ENCODE measurements at regions not wholly inside any gene's neighbourhood (a gene's known extent, or its start where the extent isn't known, plus 50 kb on each side); places are given as distances from the start of the nearest gene placed in this dataset.
"Not testable (repeated sequence)": the region's sequence is repeated elsewhere in the genome, so short reads cannot be mapped to it uniquely, and the experiment has no call there.

GRCh38 chr12:34210183-34210582 lies 187.9 kb downstream of the ALG10 start:
- Histone ChIP-seq H3K9ac (ENCODE audit: low read length in 2 of 2) (no peak overlapping the region), H3K4me3 (ENCODE audit: low read length in 2 of 2) (no peak overlapping the region), H3K4me1 (ENCODE audit: control insufficient read depth, insufficient read depth, low read length) (no peaks in the 10 kb centered on the region), H3K9me3 (ENCODE audit: control insufficient read depth in 2 of 2, low read length in 2 of 2) (no peaks in the 10 kb centered on the region), H3K27me3 (ENCODE audit: control insufficient read depth in 1 of 2, insufficient read depth in 2 of 2, low read length in 2 of 2) (no peaks in the 10 kb centered on the region), H3K36me3 (ENCODE audit: control insufficient read depth in 2 of 2, insufficient read depth in 2 of 2, low read length in 2 of 2) (no peaks in the 10 kb centered on the region), H3K27ac (ENCODE audit: low read length) (no peak overlapping the region)

- H3K36me3 ChIP-seq (ENCODE audit: control insufficient read depth in 2 of 2, insufficient read depth in 2 of 2, low read length in 2 of 2), result no peaks in the 10 kb centered on the region
- no peaks in the 10 kb centered on the region for H3K27me3 ChIP-seq (ENCODE audit: control insufficient read depth in 1 of 2, insufficient read depth in 2 of 2, low read length in 2 of 2)
- no peak overlapping the region for H3K4me3 ChIP-seq (ENCODE audit: low read length in 2 of 2)
- H3K9ac ChIP-seq (ENCODE audit: low read length in 2 of 2), result no peak overlapping the region
- no peak overlapping the region for H3K27ac ChIP-seq (ENCODE audit: low read length)
- no peaks in the 10 kb centered on the region for H3K4me1 ChIP-seq (ENCODE audit: control insufficient read depth, insufficient read depth, low read length)
- no peaks in the 10 kb centered on the region for H3K9me3 ChIP-seq (ENCODE audit: control insufficient read depth in 2 of 2, low read length in 2 of 2)
Observed at GRCh38 chr12:34210689-34211530, 188.6 kb downstream of the ALG10 start.

- H3K27ac ChIP-seq (ENCODE audit: low read length), result no peak overlapping the region
- no peaks in the 10 kb centered on the region for H3K27me3 ChIP-seq (ENCODE audit: control insufficient read depth in 1 of 2, insufficient read depth in 2 of 2, low read length in 2 of 2)
- H3K9ac ChIP-seq (ENCODE audit: low read length in 2 of 2), result no peak overlapping the region
- no peaks in the 10 kb centered on the region for H3K4me1 ChIP-seq (ENCODE audit: control insufficient read depth, insufficient read depth, low read length)
- no peak overlapping the region for H3K4me3 ChIP-seq (ENCODE audit: low read length in 2 of 2)
- H3K9me3 ChIP-seq (ENCODE audit: control insufficient read depth in 2 of 2, low read length in 2 of 2), result no peaks in the 10 kb centered on the region
- H3K36me3 ChIP-seq (ENCODE audit: control insufficient read depth in 2 of 2, insufficient read depth in 2 of 2, low read length in 2 of 2), result no peaks in the 10 kb centered on the region
Observed at GRCh38 chr12:34212651-34213050, 190.4 kb downstream of the ALG10 start.

- no peaks in the 10 kb centered on the region for H3K36me3 ChIP-seq (ENCODE audit: control insufficient read depth in 2 of 2, insufficient read depth in 2 of 2, low read length in 2 of 2)
- H3K4me1 ChIP-seq (ENCODE audit: control insufficient read depth, insufficient read depth, low read length), result peaks cover 5% of the 10 kb centered on the region
- H3K27ac ChIP-seq (ENCODE audit: low read length), result no peak overlapping the region
- peaks cover 4 to 5% of the 10 kb centered on the region in 2 donors for H3K27me3 ChIP-seq (ENCODE audit: control insufficient read depth in 1 of 2, insufficient read depth in 2 of 2, low read length in 2 of 2)
- H3K4me3 ChIP-seq (ENCODE audit: low read length in 2 of 2), result no peak overlapping the region
- H3K9me3 ChIP-seq (ENCODE audit: control insufficient read depth in 2 of 2, low read length in 2 of 2), result no peaks in the 10 kb centered on the region
- H3K9ac ChIP-seq (ENCODE audit: low read length in 2 of 2), result no peak overlapping the region
Observed at GRCh38 chr12:34214011-34214410, 191.7 kb downstream of the ALG10 start.

- Histone ChIP-seq H3K36me3 (ENCODE audit: control insufficient read depth in 2 of 2, insufficient read depth in 2 of 2, low read length in 2 of 2) (no peaks in the 10 kb centered on the region), H3K9ac (ENCODE audit: low read length in 2 of 2) (no peak overlapping the region), H3K27me3 (ENCODE audit: control insufficient read depth in 1 of 2, insufficient read depth in 2 of 2, low read length in 2 of 2) (peaks cover 4 to 10% of the 10 kb centered on the region in 2 donors), H3K27ac (ENCODE audit: low read length) (no peak overlapping the region), H3K4me1 (ENCODE audit: control insufficient read depth, insufficient read depth, low read length) (peaks cover 7% of the 10 kb centered on the region), H3K9me3 (ENCODE audit: control insufficient read depth in 2 of 2, low read length in 2 of 2) (no peaks in the 10 kb centered on the region), H3K4me3 (ENCODE audit: low read length in 2 of 2) (no peak overlapping the region)
Observed at GRCh38 chr12:34215213-34215892, 193.1 kb downstream of the ALG10 start.

GRCh38 chr12:34215893-34216285 lies 193.6 kb downstream of the ALG10 start:
- no peaks in the 10 kb centered on the region for H3K9me3 ChIP-seq (ENCODE audit: control insufficient read depth in 2 of 2, low read length in 2 of 2)
- H3K36me3 ChIP-seq (ENCODE audit: control insufficient read depth in 2 of 2, insufficient read depth in 2 of 2, low read length in 2 of 2), result no peaks in the 10 kb centered on the region
- no peak overlapping the region for H3K9ac ChIP-seq (ENCODE audit: low read length in 2 of 2)
- peaks cover 4 to 10% of the 10 kb centered on the region in 2 donors for H3K27me3 ChIP-seq (ENCODE audit: control insufficient read depth in 1 of 2, insufficient read depth in 2 of 2, low read length in 2 of 2)
- no peak overlapping the region for H3K27ac ChIP-seq (ENCODE audit: low read length)
- H3K4me1 ChIP-seq (ENCODE audit: control insufficient read depth, insufficient read depth, low read length), result peaks cover 7% of the 10 kb centered on the region
- H3K4me3 ChIP-seq (ENCODE audit: low read length in 2 of 2), result no peak overlapping the region

- Histone ChIP-seq H3K9me3 (ENCODE audit: control insufficient read depth in 2 of 2, low read length in 2 of 2) (no peaks in the 10 kb centered on the region), H3K27ac (ENCODE audit: low read length) (no peak overlapping the region), H3K36me3 (ENCODE audit: control insufficient read depth in 2 of 2, insufficient read depth in 2 of 2, low read length in 2 of 2) (no peaks in the 10 kb centered on the region), H3K4me1 (ENCODE audit: control insufficient read depth, insufficient read depth, low read length) (peaks cover 7% of the 10 kb centered on the region), H3K27me3 (ENCODE audit: control insufficient read depth in 1 of 2, insufficient read depth in 2 of 2, low read length in 2 of 2) (peaks cover 4 to 10% of the 10 kb centered on the region in 2 donors), H3K4me3 (ENCODE audit: low read length in 2 of 2) (no peak overlapping the region), H3K9ac (ENCODE audit: low read length in 2 of 2) (no peak overlapping the region)
Observed at GRCh38 chr12:34217660-34218059, 195.4 kb downstream of the ALG10 start.

- H3K27ac ChIP-seq (ENCODE audit: low read length), result no peak overlapping the region
- no peaks in the 10 kb centered on the region for H3K36me3 ChIP-seq (ENCODE audit: control insufficient read depth in 2 of 2, insufficient read depth in 2 of 2, low read length in 2 of 2)
- H3K4me3 ChIP-seq (ENCODE audit: low read length in 2 of 2), result peak overlapping the region; percentile 64 to 72
- peaks cover 7% of the 10 kb centered on the region for H3K4me1 ChIP-seq (ENCODE audit: control insufficient read depth, insufficient read depth, low read length)
- peak overlapping the region in 1 of 2 donors; percentile 3 for H3K9ac ChIP-seq (ENCODE audit: low read length in 2 of 2)
- peaks cover 4 to 10% of the 10 kb centered on the region in 2 donors for H3K27me3 ChIP-seq (ENCODE audit: control insufficient read depth in 1 of 2, insufficient read depth in 2 of 2, low read length in 2 of 2)
- no peaks in the 10 kb centered on the region for H3K9me3 ChIP-seq (ENCODE audit: control insufficient read depth in 2 of 2, low read length in 2 of 2)
Observed at GRCh38 chr12:34218193-34219045, 196.1 kb downstream of the ALG10 start.

GRCh38 chr12:34219046-34219770 lies 196.9 kb downstream of the ALG10 start:
- Histone ChIP-seq H3K9me3 (ENCODE audit: control insufficient read depth in 2 of 2, low read length in 2 of 2) (no peaks in the 10 kb centered on the region), H3K36me3 (ENCODE audit: control insufficient read depth in 2 of 2, insufficient read depth in 2 of 2, low read length in 2 of 2) (no peaks in the 10 kb centered on the region), H3K27ac (ENCODE audit: low read length) (no peak overlapping the region), H3K9ac (ENCODE audit: low read length in 2 of 2) (peak overlapping the region in 1 of 2 donors; percentile 3), H3K27me3 (ENCODE audit: control insufficient read depth in 1 of 2, insufficient read depth in 2 of 2, low read length in 2 of 2) (peaks cover 4 to 10% of the 10 kb centered on the region in 2 donors), H3K4me1 (ENCODE audit: control insufficient read depth, insufficient read depth, low read length) (peaks cover 7% of the 10 kb centered on the region), H3K4me3 (ENCODE audit: low read length in 2 of 2) (peak overlapping the region; percentile 64 to 72)

GRCh38 chr12:34220079-34220478 lies 197.8 kb downstream of the ALG10 start:
- not testable (repeated sequence) for H3K9ac ChIP-seq (ENCODE audit: low read length in 2 of 2); H3K27ac ChIP-seq (ENCODE audit: low read length); H3K4me1 ChIP-seq (ENCODE audit: control insufficient read depth, insufficient read depth, low read length); H3K9me3 ChIP-seq (ENCODE audit: control insufficient read depth in 2 of 2, low read length in 2 of 2); H3K36me3 ChIP-seq (ENCODE audit: control insufficient read depth in 2 of 2, insufficient read depth in 2 of 2, low read length in 2 of 2); H3K4me3 ChIP-seq (ENCODE audit: low read length in 2 of 2)
- peaks cover 4 to 10% of the 10 kb centered on the region in 2 donors for H3K27me3 ChIP-seq (ENCODE audit: control insufficient read depth in 1 of 2, insufficient read depth in 2 of 2, low read length in 2 of 2)
